NCI-H2196 (cell line): ENCODE measurements at regions not wholly inside any gene's neighbourhood (a gene's known extent, or its start where the extent isn't known, plus 50 kb on each side); places are given as distances from the start of the nearest gene placed in this dataset.

Experiments used
- DNase-seq: peaks from one replicate; lab custom pipeline; 2025; ENCODE audit not compliant: unreplicated experiment; lab: John Stamatoyannopoulos, UW

GRCh38 chr10:10797513-10797912 is 220.2 kb upstream of the CELF2 start:
- DNase-seq, result no peak

GRCh38 chr10:10798102-10798863 is 219.4 kb upstream of the CELF2 start:
- no peak for DNase-seq

- no peak for DNase-seq
These were observed 218.8 kb upstream of the CELF2 start for GRCh38 chr10:10798864-10799192.

GRCh38 chr10:10800961-10801360 is 216.7 kb upstream of the CELF2 start:
- no peak for DNase-seq

- no peak for DNase-seq
These were observed 214.4 kb upstream of the CELF2 start for GRCh38 chr10:10803278-10803677.

GRCh38 chr10:10804061-10804460 is 213.6 kb upstream of the CELF2 start:
- DNase-seq, result no peak

GRCh38 chr10:10804998-10805740 is 212.5 kb upstream of the CELF2 start:
- DNase-seq, result no peak

GRCh38 chr10:10807106-10807505 is 210.6 kb upstream of the CELF2 start:
- no peak for DNase-seq

GRCh38 chr10:10811562-10811961 is 206.1 kb upstream of the CELF2 start:
- DNase-seq, result no peak

GRCh38 chr10:10813656-10814055 is 204.0 kb upstream of the CELF2 start:
- DNase-seq, result no peak

GRCh38 chr10:10814069-10814468 is 203.6 kb upstream of the CELF2 start:
- DNase-seq, result no peak

- no peak for DNase-seq
These were observed 201.2 kb upstream of the CELF2 start for GRCh38 chr10:10816447-10816846.

GRCh38 chr10:10817609-10818008 is 200.1 kb upstream of the CELF2 start:
- DNase-seq, result no peak

- DNase-seq, result no peak
These were observed 199.6 kb upstream of the CELF2 start for GRCh38 chr10:10818082-10818481.

- no peak for DNase-seq
These were observed 198.3 kb upstream of the CELF2 start for GRCh38 chr10:10819206-10819856.

- no peak for DNase-seq
These were observed 195.7 kb upstream of the CELF2 start for GRCh38 chr10:10821926-10822325.

GRCh38 chr10:10824591-10825148 is 193.0 kb upstream of the CELF2 start:
- no peak for DNase-seq

GRCh38 chr10:10826125-10826524 is 191.5 kb upstream of the CELF2 start:
- no peak for DNase-seq

GRCh38 chr10:10828623-10829022 is 189.0 kb upstream of the CELF2 start:
- no peak for DNase-seq

- no peak for DNase-seq
These were observed 188.1 kb upstream of the CELF2 start for GRCh38 chr10:10829576-10829975.

- DNase-seq, result no peak
These were observed 187.2 kb upstream of the CELF2 start for GRCh38 chr10:10830293-10830986.
